ENCODE measurements at regions not wholly inside any gene's neighbourhood (a gene's known extent, or its start where the extent isn't known, plus 50 kb on each side); places are given as distances from the start of the nearest gene placed in this dataset.

- TF ChIP-seq, protein P1, sequence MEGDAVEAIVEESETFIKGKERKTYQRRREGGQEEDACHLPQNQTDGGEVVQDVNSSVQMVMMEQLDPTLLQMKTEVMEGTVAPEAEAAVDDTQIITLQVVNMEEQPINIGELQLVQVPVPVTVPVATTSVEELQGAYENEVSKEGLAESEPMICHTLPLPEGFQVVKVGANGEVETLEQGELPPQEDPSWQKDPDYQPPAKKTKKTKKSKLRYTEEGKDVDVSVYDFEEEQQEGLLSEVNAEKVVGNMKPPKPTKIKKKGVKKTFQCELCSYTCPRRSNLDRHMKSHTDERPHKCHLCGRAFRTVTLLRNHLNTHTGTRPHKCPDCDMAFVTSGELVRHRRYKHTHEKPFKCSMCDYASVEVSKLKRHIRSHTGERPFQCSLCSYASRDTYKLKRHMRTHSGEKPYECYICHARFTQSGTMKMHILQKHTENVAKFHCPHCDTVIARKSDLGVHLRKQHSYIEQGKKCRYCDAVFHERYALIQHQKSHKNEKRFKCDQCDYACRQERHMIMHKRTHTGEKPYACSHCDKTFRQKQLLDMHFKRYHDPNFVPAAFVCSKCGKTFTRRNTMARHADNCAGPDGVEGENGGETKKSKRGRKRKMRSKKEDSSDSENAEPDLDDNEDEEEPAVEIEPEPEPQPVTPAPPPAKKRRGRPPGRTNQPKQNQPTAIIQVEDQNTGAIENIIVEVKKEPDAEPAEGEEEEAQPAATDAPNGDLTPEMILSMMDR (IDR thresholded peaks at IDR 0.05; ENCODE audit: insufficient read depth, low read length, poor library complexity, severe bottlenecking): no peak
- TF ChIP-seq EZH2phosphoT487 (conservative IDR thresholded peaks at IDR 0.05; ENCODE audit: low read length): no peak
Observed at GRCh38 chr6:40947876-40948526, 91.0 kb downstream of the UNC5CL start.
